HEK293 (cell line): ENCODE measurements at regions not wholly inside any gene's neighbourhood (a gene's known extent, or its start where the extent isn't known, plus 50 kb on each side); places are given as distances from the start of the nearest gene placed in this dataset.
"Not testable (repeated sequence)": the region's sequence is repeated elsewhere in the genome, so short reads cannot be mapped to it uniquely, and the experiment has no call there.

Source experiments
- CTCF ChIA-PET: fragments of 350-600 bp; formaldehyde crosslinking; extraction: SDS; loops from one replicate; lab custom pipeline; 2021; ENCODE audit warnings: antibody characterized with exemption; lab: Yijun Ruan, JAX
- POLR2A ChIA-PET: fragments of 300-600 bp; formaldehyde crosslinking; extraction: SDS; loops from one replicate; lab custom pipeline; 2020; ENCODE audit warnings: antibody characterized with exemption, inconsistent platforms; lab: Yijun Ruan, JAX
- H3K27ac ChIP-seq: fragments of 200-500 bp; sonication (Bioruptor generic); 2 replicates; pipeline ENCODE4 v1.5.1; 2014; ENCODE audit warnings: low read depth, low read length, control low read depth, inconsistent platforms; ENCODE audit errors: extremely low read depth
- H3K36me3 ChIP-seq, 2 experiments: fragments of 200-500 bp in 1 of 2; sonication (Bioruptor generic) in 1 of 2; 1 replicate in 1 of 2; 2 replicates in 1 of 2; pipeline ENCODE4 v1.5.1; 2014 to 2017; ENCODE audit warnings: inconsistent platforms in 2 of 2, low read length in 2 of 2; ENCODE audit not compliant: control insufficient read depth in 2 of 2, insufficient read depth in 1 of 2
- H3K4me1 ChIP-seq: fragments of 200-500 bp; sonication (Bioruptor generic); 2 replicates; pipeline ENCODE4 v1.5.1; 2014; ENCODE audit warnings: mild to moderate bottlenecking, low read length, inconsistent platforms; ENCODE audit not compliant: control insufficient read depth, insufficient read depth
- H3K4me3 ChIP-seq: 2 replicates; pipeline ENCODE4 v1.5.1; 2011; ENCODE audit warnings: low read depth, mild to moderate bottlenecking, control low read depth, low read length, moderate library complexity
- H3K9me3 ChIP-seq: fragments of 200-500 bp; sonication (Bioruptor generic); 2 replicates; pipeline ENCODE4 v1.5.1; 2014; ENCODE audit warnings: low read depth, low read length, inconsistent platforms; ENCODE audit not compliant: control insufficient read depth, insufficient read depth
- KLF9 ChIP-seq: fragments of 450-650 bp; formaldehyde crosslinking; IDR thresholded peaks from 2 replicates; pipeline ENCODE4 v1.5.1; 2016; ENCODE audit warnings: missing biosample characterization, missing genetic modification characterization, low read depth
- SALL2 ChIP-seq: fragments of 450-650 bp; formaldehyde crosslinking; IDR thresholded peaks from 2 replicates; pipeline ENCODE4 v1.5.0; 2017; ENCODE audit warnings: missing biosample characterization, mild to moderate bottlenecking, missing genetic modification characterization, borderline replicate concordance
- SETDB1 ChIP-seq: IDR thresholded peaks from one replicate; pipeline ENCODE4 v1.6.1; 2017; ENCODE audit warnings: mild to moderate bottlenecking, low read length, moderate library complexity, mixed read lengths; ENCODE audit not compliant: insufficient read length
- ZNF121 ChIP-seq: fragments of 450-650 bp; formaldehyde crosslinking; IDR thresholded peaks from 2 replicates; pipeline ENCODE4 v1.5.1; 2016; ENCODE audit warnings: missing biosample characterization, missing genetic modification characterization
- ZNF292 ChIP-seq: fragments of 450-650 bp; formaldehyde crosslinking; IDR thresholded peaks from 2 replicates; pipeline ENCODE4 v1.5.1; 2016; ENCODE audit warnings: low read depth, missing biosample characterization, missing genetic modification characterization, borderline replicate concordance
- ZNF324 ChIP-seq: fragments of 450-650 bp; formaldehyde crosslinking; IDR thresholded peaks from 2 replicates; pipeline ENCODE4 v1.5.1; 2016; ENCODE audit warnings: missing biosample characterization, missing genetic modification characterization
- ZNF555 ChIP-seq: fragments of 450-650 bp; formaldehyde crosslinking; conservative IDR thresholded peaks from 2 replicates; pipeline ENCODE4 v1.5.1; 2017; ENCODE audit warnings: missing biosample characterization, mild to moderate bottlenecking, missing genetic modification characterization, inconsistent platforms
- ZNF621 ChIP-seq: fragments of 450-650 bp; formaldehyde crosslinking; IDR thresholded peaks from 2 replicates; pipeline ENCODE4 v1.5.1; 2017; ENCODE audit warnings: missing biosample characterization, missing genetic modification characterization
- ZNF626 ChIP-seq: fragments of 450-650 bp; sonication (Bioruptor Pico); formaldehyde crosslinking; IDR thresholded peaks from 2 replicates; pipeline ENCODE4 v1.5.1; 2018; ENCODE audit warnings: missing biosample characterization, missing genetic modification characterization, inconsistent platforms
- ZNF658 ChIP-seq: fragments of 450-650 bp; formaldehyde crosslinking; IDR thresholded peaks from 2 replicates; pipeline ENCODE4; 2016; ENCODE audit warnings: missing biosample characterization, missing genetic modification characterization
- ZXDB ChIP-seq: fragments of 450-650 bp; formaldehyde crosslinking; IDR thresholded peaks from 2 replicates; pipeline ENCODE4 v1.5.1; 2016; ENCODE audit warnings: missing biosample characterization, missing genetic modification characterization
- TF ChIP-seq, protein P1 (sequence below): fragments of 450-650 bp; formaldehyde crosslinking; IDR thresholded peaks from 2 replicates; pipeline ENCODE4 v1.5.1; 2016; ENCODE audit warnings: missing biosample characterization, missing genetic modification characterization
- TF ChIP-seq, protein P2 (sequence below): fragments of 450-650 bp; formaldehyde crosslinking; IDR thresholded peaks from 2 replicates; pipeline ENCODE4 v1.5.1; 2016; ENCODE audit warnings: missing biosample characterization, missing genetic modification characterization, low read depth
- TF ChIP-seq, protein P3 (sequence below): fragments of 450-650 bp; formaldehyde crosslinking; IDR thresholded peaks from 2 replicates; pipeline ENCODE4 v1.5.1; 2016; ENCODE audit warnings: missing biosample characterization, missing genetic modification characterization

DNA sequence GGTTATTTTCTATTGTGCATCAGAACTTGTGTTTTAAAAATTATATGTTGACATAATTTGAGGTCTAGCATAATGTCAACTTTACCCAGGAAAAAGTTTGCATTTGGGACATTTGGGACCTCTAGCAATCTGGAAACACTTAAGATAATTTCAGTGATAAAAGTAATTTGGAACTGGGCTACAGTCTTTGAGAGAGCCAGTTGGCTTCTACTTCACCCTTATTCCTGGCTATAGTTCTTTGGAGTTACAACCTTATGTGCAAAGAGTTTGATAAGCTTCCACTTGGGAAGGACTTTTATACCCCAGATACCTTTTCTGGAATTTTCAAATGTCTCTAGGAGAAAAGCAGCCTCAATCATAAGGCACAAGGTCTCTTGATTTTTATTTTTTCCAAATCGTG lies 139.3 kb downstream of the ARRDC3 start:
- H3K4me3 ChIP-seq: no peak overlapping the region
- H3K9me3 ChIP-seq: no peaks in the 10 kb centered on the region
- CTCF ChIA-PET: interaction anchor here (0.8 to 2.0 kb wide), 2 partner anchors 141 to 185 kb away, joined by 3 to 6 read pairs; no protein-coding TSS in a partner anchor
- H3K36me3 ChIP-seq: no peaks in the 10 kb centered on the region
- TF ChIP-seq ZNF121 (tag by site-specific recombination) (no peak), ZNF621 (no peak), ZNF626 (no peak), ZNF658 (no peak), ZXDB (tag by site-specific recombination) (no peak), ZNF555 (no peak), KLF9 (tag by site-specific recombination) (no peak), SALL2 (no peak), ZNF324 (no peak)
- TF ChIP-seq, protein P1, sequence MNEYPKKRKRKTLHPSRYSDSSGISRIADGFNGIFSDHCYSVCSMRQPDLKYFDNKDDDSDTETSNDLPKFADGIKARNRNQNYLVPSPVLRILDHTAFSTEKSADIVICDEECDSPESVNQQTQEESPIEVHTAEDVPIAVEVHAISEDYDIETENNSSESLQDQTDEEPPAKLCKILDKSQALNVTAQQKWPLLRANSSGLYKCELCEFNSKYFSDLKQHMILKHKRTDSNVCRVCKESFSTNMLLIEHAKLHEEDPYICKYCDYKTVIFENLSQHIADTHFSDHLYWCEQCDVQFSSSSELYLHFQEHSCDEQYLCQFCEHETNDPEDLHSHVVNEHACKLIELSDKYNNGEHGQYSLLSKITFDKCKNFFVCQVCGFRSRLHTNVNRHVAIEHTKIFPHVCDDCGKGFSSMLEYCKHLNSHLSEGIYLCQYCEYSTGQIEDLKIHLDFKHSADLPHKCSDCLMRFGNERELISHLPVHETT (tag by site-specific recombination): no peak
- H3K4me1 ChIP-seq: no peaks in the 10 kb centered on the region
- H3K27ac ChIP-seq: no peak overlapping the region
- POLR2A ChIA-PET: no interaction called here

DNA sequence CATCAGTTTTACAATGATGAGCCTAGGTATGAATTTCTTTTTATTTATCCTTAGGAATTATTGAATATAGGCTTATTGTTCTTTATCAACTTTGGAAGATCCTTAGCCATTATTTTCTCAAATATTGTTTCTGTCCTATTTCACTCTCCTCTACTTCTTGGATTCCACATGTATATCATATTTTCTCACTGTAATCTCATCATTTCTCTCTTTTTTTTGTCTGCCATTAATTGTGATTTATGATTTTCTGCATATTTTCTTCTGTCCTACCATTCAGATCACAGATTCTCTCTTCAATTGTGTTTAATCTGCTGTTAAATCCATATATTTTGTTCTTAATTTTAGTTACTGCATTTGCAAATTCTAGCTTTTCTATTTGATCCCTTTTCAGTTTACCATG lies 139.8 kb downstream of the ARRDC3 start:
- POLR2A ChIA-PET: no interaction called here

DNA sequence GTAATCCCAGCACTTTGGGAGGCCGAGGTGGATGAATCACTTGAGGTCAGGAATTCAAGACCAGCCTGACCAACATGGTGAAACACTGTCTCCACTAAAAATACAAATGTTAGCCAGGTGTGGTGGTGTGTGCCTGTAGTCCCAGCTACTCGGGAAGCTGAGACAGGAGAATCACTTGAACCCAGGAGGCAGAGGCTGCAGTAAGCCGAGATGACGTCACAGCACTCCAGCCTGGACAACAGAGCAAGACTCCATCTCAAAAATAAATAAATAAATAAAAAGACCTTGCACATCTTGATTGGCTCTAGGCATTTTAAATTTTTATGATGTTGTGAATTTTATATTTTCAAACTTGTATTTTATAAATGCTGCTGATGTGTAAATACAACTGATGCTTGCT lies 141.7 kb downstream of the ARRDC3 start:
- POLR2A ChIA-PET, H3K27ac ChIP-seq, H3K36me3 ChIP-seq, H3K4me1 ChIP-seq, H3K9me3 ChIP-seq, H3K4me3 ChIP-seq: not testable (repeated sequence)
- CTCF ChIA-PET: interaction anchor here (1.5 kb wide), 1 partner anchor 22 kb away, joined by 4 read pairs; no protein-coding TSS in a partner anchor

More for the DNA sequence above, 139.8 kb downstream of the ARRDC3 start:
- no peaks in the 10 kb centered on the region for H3K9me3 ChIP-seq
- H3K27ac ChIP-seq: no peak overlapping the region
- H3K4me3 ChIP-seq: no peak overlapping the region
- TF ChIP-seq, protein P2, sequence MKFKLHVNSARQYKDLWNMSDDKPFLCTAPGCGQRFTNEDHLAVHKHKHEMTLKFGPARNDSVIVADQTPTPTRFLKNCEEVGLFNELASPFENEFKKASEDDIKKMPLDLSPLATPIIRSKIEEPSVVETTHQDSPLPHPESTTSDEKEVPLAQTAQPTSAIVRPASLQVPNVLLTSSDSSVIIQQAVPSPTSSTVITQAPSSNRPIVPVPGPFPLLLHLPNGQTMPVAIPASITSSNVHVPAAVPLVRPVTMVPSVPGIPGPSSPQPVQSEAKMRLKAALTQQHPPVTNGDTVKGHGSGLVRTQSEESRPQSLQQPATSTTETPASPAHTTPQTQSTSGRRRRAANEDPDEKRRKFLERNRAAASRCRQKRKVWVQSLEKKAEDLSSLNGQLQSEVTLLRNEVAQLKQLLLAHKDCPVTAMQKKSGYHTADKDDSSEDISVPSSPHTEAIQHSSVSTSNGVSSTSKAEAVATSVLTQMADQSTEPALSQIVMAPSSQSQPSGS: no peak
- peak; percentile 73 for TF ChIP-seq SETDB1
- no peak for TF ChIP-seq ZNF292
- TF ChIP-seq, protein P3, sequence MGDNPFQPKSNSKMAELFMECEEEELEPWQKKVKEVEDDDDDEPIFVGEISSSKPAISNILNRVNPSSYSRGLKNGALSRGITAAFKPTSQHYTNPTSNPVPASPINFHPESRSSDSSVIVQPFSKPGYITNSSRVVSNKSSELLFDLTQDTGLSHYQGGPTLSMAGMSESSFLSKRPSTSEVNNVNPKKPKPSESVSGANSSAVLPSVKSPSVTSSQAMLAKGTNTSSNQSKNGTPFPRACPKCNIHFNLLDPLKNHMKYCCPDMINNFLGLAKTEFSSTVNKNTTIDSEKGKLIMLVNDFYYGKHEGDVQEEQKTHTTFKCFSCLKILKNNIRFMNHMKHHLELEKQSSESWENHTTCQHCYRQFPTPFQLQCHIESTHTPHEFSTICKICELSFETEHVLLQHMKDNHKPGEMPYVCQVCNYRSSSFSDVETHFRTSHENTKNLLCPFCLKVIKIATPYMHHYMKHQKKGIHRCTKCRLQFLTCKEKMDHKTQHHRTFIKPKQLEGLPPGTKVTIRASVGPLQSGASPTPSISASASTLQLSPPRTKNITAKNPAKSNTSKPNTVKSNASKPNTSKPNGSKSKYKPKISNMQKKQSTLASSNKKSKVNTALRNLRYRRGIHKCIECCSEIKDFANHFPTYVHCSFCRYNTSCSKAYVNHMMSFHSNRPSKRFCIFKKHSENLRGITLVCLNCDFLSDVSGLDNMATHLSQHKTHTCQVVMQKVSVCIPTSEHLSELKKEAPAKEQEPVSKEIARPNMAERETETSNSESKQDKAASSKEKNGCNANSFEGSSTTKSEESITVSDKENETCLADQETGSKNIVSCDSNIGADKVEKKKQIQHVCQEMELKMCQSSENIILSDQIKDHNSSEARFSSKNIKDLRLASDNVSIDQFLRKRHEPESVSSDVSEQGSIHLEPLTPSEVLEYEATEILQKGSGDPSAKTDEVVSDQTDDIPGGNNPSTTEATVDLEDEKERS (tag by site-specific recombination): 0 out of 2 replicates have a peak, but pooled peaks have one; percentile 31
- TF ChIP-seq, all 188 proteins: peak for 2
- Histone ChIP-seq H3K4me1 (no peaks in the 10 kb centered on the region), H3K36me3 (no peaks in the 10 kb centered on the region)
- CTCF ChIA-PET: interaction anchor here (2.0 kb wide), 1 partner anchor 141 kb away, joined by 6 read pairs; no protein-coding TSS in a partner anchor
